ENCODE measurements at regions not wholly inside any gene's neighbourhood (a gene's known extent, or its start where the extent isn't known, plus 50 kb on each side); places are given as distances from the start of the nearest gene placed in this dataset.
"Not testable (repeated sequence)": the region's sequence is repeated elsewhere in the genome, so short reads cannot be mapped to it uniquely, and the experiment has no call there.

DNA sequence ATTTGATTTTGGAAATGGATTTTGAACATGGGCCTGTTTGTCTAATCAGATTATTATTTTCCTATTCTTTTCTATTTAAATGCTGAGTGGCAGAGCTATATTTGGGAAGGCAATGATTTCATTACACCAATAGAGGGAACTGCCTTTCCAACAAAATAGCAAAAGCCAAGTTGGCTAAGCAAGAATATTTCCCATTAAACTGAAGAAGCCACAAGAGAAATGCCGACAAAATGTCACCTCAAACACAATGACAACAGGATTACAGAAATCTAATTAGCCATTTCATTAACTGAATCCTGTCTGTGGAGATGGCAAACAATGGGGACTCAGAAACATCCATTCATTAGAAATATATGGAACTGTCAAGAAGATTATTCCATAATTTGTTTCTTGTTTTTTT, 1593.1 kb upstream of the RAG2 start:
- in situ Hi-C loops (cut with MboI; ENCODE audit: low sequenced_read_pairs) = no loop called here

DNA sequence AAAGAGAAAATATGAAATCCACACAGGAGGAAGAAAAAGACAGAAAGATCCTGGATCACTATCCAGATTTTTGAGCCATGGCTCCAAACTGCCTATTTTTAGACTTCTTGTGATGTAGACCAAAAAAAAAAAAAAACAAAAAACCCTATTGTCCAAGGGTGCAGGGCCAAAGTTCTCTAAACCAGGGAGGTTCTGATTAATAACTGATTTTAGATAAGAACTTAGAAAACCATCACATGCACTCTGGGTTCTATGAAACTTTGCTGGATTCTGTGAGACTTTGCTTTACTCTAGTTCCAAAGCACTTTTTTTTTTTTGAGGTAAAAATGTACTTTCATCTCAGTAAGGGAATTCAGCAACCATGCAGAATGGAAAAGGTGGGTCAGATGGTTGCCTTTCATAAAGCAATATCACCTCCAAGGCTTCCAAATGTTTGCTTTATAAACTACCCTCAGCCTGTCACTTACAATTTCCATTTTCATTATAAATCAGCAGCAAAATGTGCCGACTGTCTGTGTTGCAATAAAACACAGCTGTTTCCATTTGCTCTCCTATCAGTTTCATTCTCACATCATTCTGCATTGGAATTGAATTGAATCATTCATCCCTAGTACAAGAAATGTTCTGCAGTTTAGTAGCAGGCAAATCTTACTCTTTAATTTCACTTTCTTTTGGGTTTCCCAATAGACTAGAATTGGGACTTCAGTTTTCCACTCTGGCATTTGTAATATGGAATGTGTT, 1584.3 kb upstream of the RAG2 start:
- in situ Hi-C loops (cut with MboI; ENCODE audit: low sequenced_read_pairs) = no loop called here

DNA sequence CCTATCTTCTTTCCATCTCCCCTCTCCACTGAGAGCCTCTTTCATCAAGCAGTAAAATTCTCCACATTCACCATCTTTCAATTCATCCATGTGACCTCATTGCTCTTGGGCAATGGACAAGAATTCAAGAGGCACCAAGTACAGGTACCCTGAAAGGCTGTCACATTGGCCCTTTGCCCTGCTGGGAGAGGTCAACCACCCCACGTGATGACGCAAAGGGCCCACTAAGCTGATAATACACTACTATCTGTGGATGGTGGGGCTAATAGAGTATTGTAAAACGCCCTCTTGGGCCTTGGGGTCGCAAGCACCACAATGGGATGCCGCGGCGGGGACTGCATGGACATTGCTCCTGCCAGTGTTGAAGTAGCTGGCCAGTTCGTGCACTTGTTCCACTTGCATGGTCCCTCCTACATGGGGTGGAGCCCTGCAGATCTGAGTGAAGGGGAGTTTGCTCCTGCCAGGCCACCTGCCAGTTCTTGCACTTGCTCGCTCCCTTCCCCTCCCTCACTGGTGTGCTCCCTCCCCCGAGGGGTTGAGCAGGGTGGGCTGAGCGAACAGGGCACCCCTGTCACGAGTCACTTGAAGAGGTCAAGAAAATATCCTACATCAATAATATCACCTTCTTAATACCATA, 1578.8 kb upstream of the RAG2 start:
- in situ Hi-C loops (cut with MboI; ENCODE audit: low sequenced_read_pairs) = no loop called here

DNA sequence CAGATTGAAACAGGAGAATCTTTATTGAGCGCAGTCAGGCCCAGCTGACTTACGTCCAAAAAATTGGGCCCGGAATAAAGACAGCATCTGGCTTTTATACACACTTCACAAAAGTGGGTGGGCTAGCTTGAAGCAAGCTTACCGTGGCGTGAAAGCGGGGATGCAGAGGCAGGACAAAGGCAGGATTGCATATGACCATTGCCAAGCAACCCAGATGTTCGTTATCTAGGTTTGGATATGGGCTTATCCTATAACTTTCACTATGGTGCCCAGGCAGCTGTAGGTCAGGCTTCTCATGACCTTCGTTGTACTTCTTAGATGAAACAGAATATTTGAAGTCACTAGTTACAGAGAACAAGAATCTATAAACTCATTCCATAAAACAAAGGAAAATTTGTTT, 1575.6 kb upstream of the RAG2 start:
- in situ Hi-C loops (cut with MboI; ENCODE audit: low sequenced_read_pairs) = no loop called here

DNA sequence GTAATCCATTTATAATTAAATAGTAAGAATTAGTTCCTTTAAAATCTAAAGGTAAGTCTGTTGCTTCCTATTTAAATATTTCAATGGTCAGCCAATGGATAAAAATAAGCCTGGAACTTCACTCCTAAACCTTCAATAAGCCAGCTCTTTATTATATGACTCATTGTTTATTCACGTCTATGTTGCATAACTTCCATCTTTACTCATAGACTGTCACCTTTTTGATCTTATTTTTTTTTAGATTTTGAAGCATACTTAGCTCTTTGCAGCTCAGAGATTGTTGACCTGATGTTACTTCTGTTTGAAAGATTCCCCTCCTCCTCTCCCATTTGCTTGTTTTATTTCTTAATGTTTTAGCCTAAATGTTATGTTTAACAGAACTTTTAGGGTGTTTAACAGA, 1571.2 kb upstream of the RAG2 start:
- in situ Hi-C loops (cut with MboI; ENCODE audit: low sequenced_read_pairs) = no loop called here

DNA sequence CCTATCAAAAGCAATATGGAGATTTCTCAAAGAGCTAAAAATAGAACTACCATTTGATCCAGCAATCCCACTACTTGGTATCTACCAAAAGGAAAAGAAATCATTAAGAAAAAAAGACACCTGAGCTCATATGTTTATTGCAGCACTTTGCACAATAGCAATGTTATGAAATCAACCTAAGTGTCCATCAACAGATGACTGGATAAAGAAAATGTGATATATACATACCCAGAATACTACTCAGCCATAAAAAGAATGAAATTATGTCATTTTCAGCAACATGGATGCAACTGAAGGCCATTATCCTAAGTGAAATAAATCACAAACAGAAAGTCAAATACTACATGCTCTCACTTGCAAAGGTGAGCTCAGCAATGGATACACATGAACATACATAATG, 1565.5 kb upstream of the RAG2 start:
- in situ Hi-C loops (cut with MboI; ENCODE audit: low sequenced_read_pairs) = no loop called here

DNA sequence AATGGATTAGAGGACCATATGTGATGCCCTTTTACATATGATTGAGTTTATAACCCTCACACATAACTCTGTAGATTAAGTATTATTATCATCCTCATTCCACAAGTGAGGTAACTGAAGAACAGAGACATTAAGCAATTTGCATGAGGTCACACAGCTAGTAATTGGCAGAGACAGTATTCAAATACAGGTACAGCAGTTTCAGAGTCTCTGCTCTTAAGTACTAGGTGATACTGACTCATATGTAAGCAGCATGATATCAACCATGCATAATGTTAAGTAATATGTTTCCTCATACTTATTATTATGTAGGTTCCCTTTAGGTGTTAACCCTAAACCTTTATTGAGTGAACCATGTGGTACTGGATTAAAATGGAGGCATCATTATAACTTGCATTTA, 1562.4 kb upstream of the RAG2 start:
- in situ Hi-C loops (cut with MboI; ENCODE audit: low sequenced_read_pairs) = no loop called here

DNA sequence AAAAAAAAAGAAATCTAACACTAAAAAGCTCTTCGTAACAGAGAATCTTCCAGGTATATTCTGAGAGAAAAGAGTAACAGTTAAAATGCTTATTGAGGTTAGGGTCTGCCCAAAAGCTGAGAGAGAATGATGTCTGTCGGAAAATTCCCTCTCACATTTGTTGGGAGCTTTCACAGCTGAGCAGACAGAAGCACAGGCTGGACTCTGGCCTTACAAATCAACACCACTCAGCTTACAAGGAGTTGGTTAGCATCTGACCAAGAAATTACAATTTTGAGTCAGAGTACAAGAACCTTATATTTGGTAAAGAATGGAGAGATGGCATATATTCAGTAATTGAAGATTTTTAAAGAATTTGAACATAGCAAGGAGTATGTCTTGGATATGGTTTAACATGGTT, 1561.0 kb upstream of the RAG2 start:
- in situ Hi-C loops (cut with MboI; ENCODE audit: low sequenced_read_pairs) = no loop called here

DNA sequence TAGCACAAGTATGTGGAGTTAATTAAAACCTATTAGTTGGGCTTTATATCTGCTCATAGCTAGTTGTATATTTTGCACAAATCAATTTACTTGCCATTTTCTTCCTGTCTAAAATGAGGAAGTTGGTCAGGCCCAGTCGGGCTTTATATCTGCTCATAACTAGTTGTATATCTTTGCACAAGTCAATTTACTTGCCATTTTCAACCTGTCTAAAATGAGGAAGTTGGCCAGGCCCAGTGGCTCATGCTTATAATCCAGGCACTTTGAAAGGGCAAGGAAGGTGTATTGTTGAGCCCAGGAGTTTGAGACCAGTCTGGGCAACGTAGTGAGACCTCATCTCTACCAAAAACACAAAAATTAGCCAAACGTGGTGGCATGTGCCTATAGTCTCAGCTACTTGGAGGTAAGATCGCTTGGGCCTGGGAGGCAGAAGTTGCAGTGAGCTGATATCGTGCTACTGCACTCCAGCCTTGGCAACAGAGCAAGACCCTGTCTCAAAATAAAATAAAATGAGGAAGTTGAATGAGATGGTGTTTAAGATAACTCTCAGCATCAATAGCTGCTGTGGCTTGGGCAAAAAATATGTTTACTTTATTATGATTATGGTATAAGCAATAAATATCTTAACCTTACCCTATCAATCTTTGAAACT, 1558.6 kb upstream of the RAG2 start:
- in situ Hi-C loops (cut with MboI; ENCODE audit: low sequenced_read_pairs) = no loop called here

DNA sequence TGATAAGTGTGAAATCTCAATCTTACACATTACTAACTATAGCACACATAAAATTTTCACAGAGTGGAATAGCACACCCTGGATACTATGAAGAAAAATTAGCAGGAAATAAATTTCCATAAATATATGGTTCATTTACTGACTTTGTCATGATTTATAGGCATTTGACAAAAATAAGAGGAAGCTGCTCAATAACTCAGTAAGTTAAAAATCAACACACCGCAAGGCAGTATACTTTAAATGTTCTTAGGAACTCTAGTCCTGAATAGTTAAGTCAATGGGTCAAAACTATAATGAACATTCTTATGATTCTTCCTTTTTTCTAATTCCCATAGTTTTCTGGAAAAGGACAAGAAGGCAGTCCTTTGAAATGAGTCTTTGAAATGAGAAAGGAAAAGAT, 1557.8 kb upstream of the RAG2 start:
- in situ Hi-C loops (cut with MboI; ENCODE audit: low sequenced_read_pairs) = no loop called here

DNA sequence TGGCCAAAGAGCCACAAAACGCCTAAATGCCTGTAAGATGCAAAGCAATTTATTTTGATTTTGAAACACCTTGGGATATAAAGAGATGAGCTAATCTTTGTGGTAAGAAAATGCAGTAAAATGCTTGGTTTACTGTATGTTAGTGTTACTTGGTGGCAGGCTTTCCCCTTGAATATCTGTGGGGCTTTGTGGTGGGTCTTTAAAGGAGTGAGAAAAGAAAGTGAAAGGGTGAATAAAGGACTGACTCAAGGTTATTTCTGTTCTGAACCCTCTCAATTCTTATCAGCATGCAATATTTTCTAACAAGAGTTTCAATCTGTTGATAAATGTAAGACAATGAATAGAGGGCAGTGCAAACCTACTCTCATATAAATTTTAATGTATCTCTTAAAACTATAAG, 1555.9 kb upstream of the RAG2 start:
- in situ Hi-C loops (cut with MboI; ENCODE audit: low sequenced_read_pairs) = no loop called here

DNA sequence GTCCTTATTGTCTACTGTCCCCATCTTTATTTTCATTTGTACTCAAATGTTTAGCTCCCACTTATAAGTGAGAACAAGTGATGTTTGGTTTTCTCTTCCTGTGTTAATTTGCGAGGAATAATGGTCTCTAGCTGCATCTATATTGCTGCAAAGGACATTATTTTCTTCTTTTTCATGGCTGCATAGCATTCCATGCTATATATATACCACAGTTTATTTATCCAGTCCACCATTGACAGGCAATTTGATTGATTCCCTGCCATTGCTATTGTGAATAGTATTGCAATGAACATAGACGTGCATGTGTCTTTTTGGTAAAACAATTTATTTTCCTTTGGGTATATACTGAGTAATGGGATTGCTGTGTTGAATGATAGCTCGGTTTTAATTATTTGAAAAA, 1545.8 kb upstream of the RAG2 start:
- in situ Hi-C loops (cut with MboI; ENCODE audit: low sequenced_read_pairs) = no loop called here

DNA sequence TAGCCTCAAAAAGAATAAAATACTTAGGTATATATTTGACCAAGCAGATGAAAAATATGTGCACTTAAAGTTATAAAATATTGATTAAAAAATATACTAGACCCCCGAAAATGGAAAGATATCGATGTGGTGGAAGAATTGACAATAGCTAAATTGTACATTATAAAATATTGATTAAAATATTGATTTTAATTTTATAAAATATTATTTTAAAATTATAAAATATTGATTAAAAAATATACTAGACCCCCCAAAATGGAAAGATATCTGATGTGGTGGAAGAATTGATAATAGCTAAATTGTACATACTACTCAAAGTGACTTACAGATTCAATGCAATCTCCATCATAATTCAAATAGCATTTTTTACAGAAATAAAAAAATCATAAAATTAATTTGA, 1540.9 kb upstream of the RAG2 start:
- in situ Hi-C loops (cut with MboI; ENCODE audit: low sequenced_read_pairs) = no loop called here

DNA sequence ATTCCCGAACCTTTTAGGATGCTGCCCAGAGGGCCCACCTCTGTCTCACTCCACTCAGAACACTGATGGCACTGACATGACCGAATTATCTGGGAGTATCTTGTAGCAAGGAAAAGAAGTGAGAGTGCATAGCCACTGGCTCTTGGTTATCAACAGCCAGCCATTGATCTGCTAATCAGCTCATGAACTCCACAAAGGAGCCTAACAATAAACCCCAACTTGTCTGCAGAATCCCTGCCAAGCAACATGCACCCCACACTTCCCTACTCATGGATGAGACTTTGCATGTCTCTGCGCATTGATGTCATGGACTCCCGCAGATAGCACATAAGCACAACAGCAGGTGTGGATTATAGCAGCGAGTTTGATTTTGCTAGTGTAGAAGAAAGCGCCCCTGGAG, 1538.9 kb upstream of the RAG2 start:
- in situ Hi-C loops (cut with MboI; ENCODE audit: low sequenced_read_pairs) = no loop called here

DNA sequence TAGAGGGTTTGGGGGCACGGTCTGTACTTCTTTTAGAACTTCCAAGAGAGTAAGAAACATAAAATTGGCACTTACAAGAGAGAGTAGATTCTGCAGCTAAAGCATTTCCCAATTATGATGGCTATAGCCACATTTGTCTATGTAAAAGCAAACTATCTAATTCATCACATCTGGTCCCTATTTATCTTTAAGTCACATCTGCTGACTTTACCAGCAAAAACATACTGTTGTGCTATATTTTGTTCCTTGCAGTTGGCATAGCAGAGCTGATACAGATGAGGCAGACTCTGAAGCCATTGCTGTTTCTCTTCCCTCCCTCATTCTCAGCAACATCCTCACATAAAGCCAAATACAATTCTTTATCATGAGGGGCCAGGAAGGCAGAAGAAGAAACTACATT, 1533.5 kb upstream of the RAG2 start:
- in situ Hi-C loops (cut with MboI; ENCODE audit: low sequenced_read_pairs) = no loop called here

DNA sequence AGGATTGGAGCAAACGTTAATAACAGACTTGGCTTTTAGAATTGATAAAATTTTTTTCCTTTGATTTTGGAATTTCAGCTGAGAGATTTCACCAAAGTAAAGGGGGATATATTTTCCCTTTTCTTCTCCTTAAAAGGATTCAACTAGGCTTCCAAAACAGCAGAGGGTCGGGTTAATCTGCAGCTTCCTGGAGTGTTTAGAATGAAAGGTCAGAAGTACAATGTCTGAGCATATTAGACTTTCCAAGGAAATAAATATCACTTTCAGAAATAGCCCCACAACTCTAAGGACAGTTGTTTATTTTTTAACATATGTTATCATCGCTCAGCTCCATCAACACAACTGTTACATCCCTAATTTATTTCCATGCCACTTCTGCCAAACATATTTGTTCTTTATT, 1532.9 kb upstream of the RAG2 start:
- in situ Hi-C loops (cut with MboI; ENCODE audit: low sequenced_read_pairs) = no loop called here

DNA sequence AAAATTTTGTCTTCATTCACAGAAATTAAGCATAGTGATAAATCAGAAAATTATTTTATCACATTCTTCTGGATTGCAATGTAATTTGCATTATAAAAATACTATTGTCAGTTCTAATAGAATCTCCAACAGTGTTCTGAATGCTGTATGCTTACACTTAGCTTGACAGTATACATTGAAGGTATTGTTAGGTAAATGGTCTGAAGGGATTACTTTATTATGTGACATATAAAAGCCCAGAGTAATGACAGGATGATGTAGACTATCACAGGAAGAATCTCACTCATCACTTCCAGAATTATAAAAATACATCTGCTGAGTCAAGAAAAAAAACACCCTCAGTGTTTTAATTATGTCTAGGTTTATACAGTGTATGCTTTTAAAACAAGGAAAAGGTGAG, 1532.5 kb upstream of the RAG2 start:
- in situ Hi-C loops (cut with MboI; ENCODE audit: low sequenced_read_pairs) = no loop called here

DNA sequence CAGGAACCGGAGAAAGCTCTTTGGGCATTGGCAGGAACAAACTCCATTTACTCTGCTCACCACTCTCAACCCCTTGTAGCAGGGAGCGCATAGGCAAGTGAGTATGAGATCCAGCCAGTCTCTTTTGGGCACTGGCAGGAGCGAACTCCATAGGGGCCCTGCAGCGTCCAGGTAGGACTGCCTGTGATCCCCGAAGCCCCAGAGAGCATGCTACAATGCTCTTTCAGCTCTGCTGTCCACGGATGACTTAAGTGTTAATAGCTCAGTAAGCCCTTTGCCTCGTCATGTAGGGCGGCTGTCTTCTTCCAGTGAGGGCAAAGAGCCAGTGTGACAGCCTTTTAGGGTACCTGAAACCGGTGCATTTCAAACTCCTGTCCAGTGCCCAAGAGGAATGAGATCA, 1525.6 kb upstream of the RAG2 start:
- in situ Hi-C loops (cut with MboI; ENCODE audit: low sequenced_read_pairs) = no loop called here

DNA sequence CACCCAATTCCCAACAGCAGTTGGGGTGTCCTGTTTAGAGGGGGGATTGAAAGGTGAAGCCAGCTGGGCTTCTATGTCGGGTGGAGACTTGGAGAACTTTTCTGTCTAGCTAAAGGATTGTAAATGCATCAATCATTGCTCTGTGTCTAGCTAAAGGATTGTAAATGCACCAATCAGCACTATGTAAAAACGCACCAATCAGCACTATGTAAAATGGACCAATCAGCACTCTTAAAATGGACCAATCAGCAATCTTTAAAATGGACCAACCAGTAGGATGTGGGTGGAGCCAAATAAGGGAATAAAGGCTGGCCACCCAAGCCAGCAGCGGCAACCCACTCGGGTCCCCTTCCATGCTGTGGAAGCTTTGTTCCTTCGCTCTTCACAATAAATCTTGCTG, 1518.6 kb upstream of the RAG2 start:
- in situ Hi-C loops (cut with MboI; ENCODE audit: low sequenced_read_pairs) = not testable (repeated sequence)

DNA sequence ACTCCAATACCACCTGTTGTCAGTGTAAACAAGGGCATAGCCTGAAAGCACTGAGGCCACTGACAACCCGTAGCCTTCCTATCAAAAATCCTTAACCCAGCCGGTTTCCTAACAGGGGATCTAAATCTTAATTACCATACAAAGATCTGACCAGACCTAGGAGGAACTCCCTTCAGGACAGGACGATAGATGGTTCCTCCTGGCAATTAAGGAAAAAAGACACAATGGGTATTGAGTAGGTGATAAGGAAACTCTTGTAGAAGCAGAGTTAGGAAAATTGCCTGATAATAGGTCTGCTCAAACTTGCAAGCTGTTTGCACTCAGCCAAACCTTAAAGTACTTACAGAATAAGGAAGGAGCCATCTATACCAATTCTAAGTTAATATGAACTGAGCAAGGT, 1517.3 kb upstream of the RAG2 start:
- in situ Hi-C loops (cut with MboI; ENCODE audit: low sequenced_read_pairs) = not testable (repeated sequence)

DNA sequence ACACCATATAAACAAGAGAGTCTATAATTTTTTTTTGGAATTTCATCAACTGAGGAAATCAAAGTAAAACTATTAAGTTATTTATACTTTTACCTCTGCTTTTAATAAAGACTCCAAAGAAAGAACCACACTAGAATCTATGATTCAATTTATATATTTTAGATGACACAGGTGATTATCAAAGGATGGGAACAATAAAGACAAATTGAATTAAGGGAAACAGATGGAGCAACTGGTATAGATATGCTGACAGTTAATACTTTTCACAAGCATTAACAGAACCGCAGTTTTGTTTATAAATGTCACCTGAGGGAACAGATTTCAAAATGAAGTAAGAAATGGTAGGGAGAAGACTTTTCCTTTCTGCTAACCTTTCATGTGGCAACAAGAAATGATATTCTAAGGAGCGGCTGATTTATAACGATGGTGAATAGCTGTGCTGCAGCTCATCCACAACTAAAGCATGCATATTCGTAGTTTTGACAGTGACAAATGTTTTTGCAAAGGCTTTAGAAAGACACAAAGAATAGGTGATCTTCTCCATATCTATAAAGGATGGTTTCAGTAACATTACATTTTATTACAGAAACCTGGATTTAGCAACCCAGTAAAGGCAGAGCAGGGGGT, 1502.9 kb upstream of the RAG2 start:
- in situ Hi-C loops (cut with MboI; ENCODE audit: low sequenced_read_pairs) = no loop called here

DNA sequence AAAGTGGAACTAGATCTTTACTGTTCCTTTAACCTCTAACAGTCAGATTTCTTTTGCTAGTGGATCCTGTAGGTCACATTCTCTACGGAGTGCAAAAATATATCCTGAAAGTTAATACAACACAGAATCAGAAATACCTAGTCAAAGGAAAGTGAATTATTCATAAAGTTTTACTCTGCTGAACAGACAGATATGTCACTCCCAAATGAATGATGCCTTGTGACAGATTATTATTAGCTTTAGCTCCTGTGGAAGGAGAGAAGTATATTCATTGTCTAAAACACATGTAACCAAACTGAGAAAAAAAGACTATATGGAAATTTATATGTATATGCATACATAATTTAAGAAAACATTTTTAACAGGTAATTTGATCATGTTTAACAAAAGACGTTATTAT, 1497.2 kb upstream of the RAG2 start:
- in situ Hi-C loops (cut with MboI; ENCODE audit: low sequenced_read_pairs) = no loop called here

All from HL-60/S4 treated with phorbol 12-myristate 13-acetate at 8.2 ng/mL for 4 days and 3 days (cell line).